ENCODE measurements at regions not wholly inside any gene's neighbourhood (a gene's known extent, or its start where the extent isn't known, plus 50 kb on each side); places are given as distances from the start of the nearest gene placed in this dataset.
"Not testable (repeated sequence)": the region's sequence is repeated elsewhere in the genome, so short reads cannot be mapped to it uniquely, and the experiment has no call there.

- no peaks in the 10 kb centered on the region for H3K9me3 ChIP-seq (ENCODE audit: control insufficient read depth in 1 of 2, low read length in 2 of 2)
- no peaks in the 10 kb centered on the region for H3K4me1 Mint-ChIP-seq
- no peaks in the 10 kb centered on the region for H3K36me3 Mint-ChIP-seq
- no peak overlapping the region for H3K4me3 Mint-ChIP-seq
- DNase-seq: no peak
- POLR2A ChIA-PET (ENCODE audit: partially characterized antibody): no interaction called here
- H3K36me3 ChIP-seq (ENCODE audit: insufficient read depth, low read length): no peaks in the 10 kb centered on the region
- H3K27ac Mint-ChIP-seq: no peak overlapping the region
- H3K27me3 Mint-ChIP-seq: peaks cover 2 to 3% of the 10 kb centered on the region in 2 donors
- no peak overlapping the region for H3K27ac ChIP-seq (ENCODE audit: low read depth, low read length)
- peaks cover 0 to 8% (median 1%) of the 10 kb centered on the region in 8 donors for H3K9me3 Mint-ChIP-seq
- H3K4me3 ChIP-seq (ENCODE audit: low read length in 2 of 2): no peak overlapping the region
- H3K27me3 ChIP-seq (ENCODE audit: insufficient read depth, low read length): no peaks in the 10 kb centered on the region
- CTCF ChIA-PET (ENCODE audit: partially characterized antibody): no interaction called here
- H3K4me1 ChIP-seq (ENCODE audit: insufficient read depth, low read length): no peaks in the 10 kb centered on the region
- intact Hi-C loops (cut with micrococcal nuclease): no loop called here
Observed at GRCh38 chr20:22958390-22958789, 76.7 kb upstream of the SSTR4 start.

GRCh38 chr20:22962567-22963439, 72.3 kb upstream of the SSTR4 start:
- no peak overlapping the region for H3K27ac ChIP-seq (ENCODE audit: low read depth, low read length)
- CTCF ChIA-PET (ENCODE audit: partially characterized antibody): interaction anchor here (1.5 kb wide), 1 partner anchor 272 kb away, joined by 3 read pairs; no protein-coding TSS in a partner anchor
- H3K27me3 ChIP-seq (ENCODE audit: insufficient read depth, low read length): no peaks in the 10 kb centered on the region

DNA sequence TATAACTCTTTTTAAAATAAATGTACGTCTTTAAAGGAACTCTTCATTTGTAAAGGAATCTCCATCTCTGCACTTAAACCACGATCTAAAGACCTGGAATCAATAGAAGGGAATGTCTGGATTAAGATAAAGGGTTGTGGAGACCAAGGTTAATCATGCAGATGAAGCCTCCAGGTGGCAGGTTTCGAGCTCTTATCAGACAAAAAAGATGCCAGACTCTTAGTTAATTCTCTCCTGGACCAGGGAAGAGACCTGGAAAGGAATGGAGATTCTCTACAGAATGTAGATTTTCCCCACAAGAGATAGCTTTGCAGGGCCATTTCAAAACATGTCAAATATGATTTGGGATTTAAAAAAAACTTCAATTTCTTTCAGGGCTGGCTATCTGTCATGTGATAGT, 71.5 kb upstream of the SSTR4 start:
- Histone ChIP-seq H3K27ac (ENCODE audit: low read depth, low read length) (no peak overlapping the region), H3K9me3 (ENCODE audit: control insufficient read depth in 1 of 2, low read length in 2 of 2) (no peaks in the 10 kb centered on the region), H3K4me1 (ENCODE audit: insufficient read depth, low read length) (no peaks in the 10 kb centered on the region), H3K36me3 (ENCODE audit: insufficient read depth, low read length) (no peaks in the 10 kb centered on the region), H3K27me3 (ENCODE audit: insufficient read depth, low read length) (no peaks in the 10 kb centered on the region), H3K4me3 (ENCODE audit: low read length in 2 of 2) (no peak overlapping the region)
- Mint-ChIP-seq H3K27me3 (peaks cover 3 to 5% of the 10 kb centered on the region in 2 donors), H3K4me3 (no peak overlapping the region), H3K4me1 (no peaks in the 10 kb centered on the region), H3K27ac (no peak overlapping the region), H3K9me3 (peaks cover 0 to 12% (median 2%) of the 10 kb centered on the region in 8 donors), H3K36me3 (no peaks in the 10 kb centered on the region)
- CTCF ChIA-PET (ENCODE audit: partially characterized antibody): interaction anchor here (1.5 kb wide), 1 partner anchor 271 kb away, joined by 3 read pairs; no protein-coding TSS in a partner anchor
- intact Hi-C loops (cut with micrococcal nuclease): no loop called here
- POLR2A ChIA-PET (ENCODE audit: partially characterized antibody): no interaction called here
- no peak for DNase-seq

More at GRCh38 chr20:22962567-22963439, 72.3 kb upstream of the SSTR4 start:
- Mint-ChIP-seq H3K4me1 (no peaks in the 10 kb centered on the region), H3K4me3 (no peak overlapping the region), H3K36me3 (no peaks in the 10 kb centered on the region), H3K27ac (no peak overlapping the region), H3K27me3 (peaks cover 3 to 5% of the 10 kb centered on the region in 2 donors), H3K9me3 (peaks cover 0 to 12% (median 2%) of the 10 kb centered on the region in 8 donors)
- DNase-seq: no peak
- H3K9me3 ChIP-seq (ENCODE audit: control insufficient read depth in 1 of 2, low read length in 2 of 2): no peaks in the 10 kb centered on the region
- POLR2A ChIA-PET (ENCODE audit: partially characterized antibody): no interaction called here
- no peak overlapping the region for H3K4me3 ChIP-seq (ENCODE audit: low read length in 2 of 2)
- intact Hi-C loops (cut with micrococcal nuclease): no loop called here
- H3K4me1 ChIP-seq (ENCODE audit: insufficient read depth, low read length): no peaks in the 10 kb centered on the region
- H3K36me3 ChIP-seq (ENCODE audit: insufficient read depth, low read length): no peaks in the 10 kb centered on the region

DNA sequence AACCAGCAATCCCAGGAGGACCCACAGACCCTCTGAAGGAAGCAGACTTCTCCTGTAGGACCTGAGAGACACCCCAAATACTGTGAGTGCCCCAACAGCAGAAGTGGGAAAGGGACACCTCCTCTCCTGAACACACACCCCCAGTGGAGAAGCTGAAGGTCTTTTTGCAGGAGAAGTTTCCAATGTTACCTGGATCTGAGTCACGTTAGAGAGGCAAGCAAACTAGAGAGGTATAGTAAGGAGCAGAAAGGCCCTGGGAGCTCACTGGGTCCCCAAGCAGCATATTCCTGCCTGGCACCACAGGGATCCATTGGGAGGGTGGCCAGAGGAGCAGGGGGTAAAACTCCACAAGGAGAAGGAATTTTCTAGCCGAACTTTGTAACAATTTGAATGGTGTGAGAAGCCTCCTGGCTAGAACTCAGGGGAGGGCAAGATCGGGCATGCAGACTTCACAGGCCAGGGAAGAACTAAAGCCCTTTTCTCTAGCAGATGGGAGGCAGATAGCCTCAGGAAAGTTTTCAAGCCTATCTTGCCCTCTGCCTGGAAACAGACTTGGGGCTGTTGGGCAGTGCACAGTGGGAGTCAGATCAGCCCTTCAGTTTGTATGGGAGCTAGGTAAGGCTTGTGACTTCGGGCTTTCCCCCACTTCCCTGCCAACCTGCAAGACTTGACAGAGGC, 68.2 kb upstream of the SSTR4 start:
- Histone ChIP-seq H3K9me3 (ENCODE audit: control insufficient read depth in 1 of 2, low read length in 2 of 2) (no peaks in the 10 kb centered on the region), H3K4me3 (ENCODE audit: low read length in 2 of 2) (no peak overlapping the region), H3K4me1 (ENCODE audit: insufficient read depth, low read length) (no peaks in the 10 kb centered on the region), H3K27ac (ENCODE audit: low read depth, low read length) (no peak overlapping the region), H3K36me3 (ENCODE audit: insufficient read depth, low read length) (no peaks in the 10 kb centered on the region), H3K27me3 (ENCODE audit: insufficient read depth, low read length) (no peaks in the 10 kb centered on the region)
- H3K27ac Mint-ChIP-seq: no peak overlapping the region
- no peaks in the 10 kb centered on the region for H3K4me1 Mint-ChIP-seq
- POLR2A ChIA-PET (ENCODE audit: partially characterized antibody): no interaction called here
- CTCF ChIA-PET (ENCODE audit: partially characterized antibody): no interaction called here
- H3K27me3 Mint-ChIP-seq: peaks cover 4% of the 10 kb centered on the region in 2 donors
- peaks cover 0 to 7% (median 2%) of the 10 kb centered on the region in 8 donors for H3K9me3 Mint-ChIP-seq
- H3K36me3 Mint-ChIP-seq: no peaks in the 10 kb centered on the region
- intact Hi-C loops (cut with micrococcal nuclease): no loop called here
- DNase-seq: no peak
- H3K4me3 Mint-ChIP-seq: no peak overlapping the region

GRCh38 chr20:22967706-22968105, 67.4 kb upstream of the SSTR4 start:
- H3K27ac ChIP-seq (ENCODE audit: low read depth, low read length); H3K4me1 ChIP-seq (ENCODE audit: insufficient read depth, low read length); H3K4me1 Mint-ChIP-seq; H3K27me3 ChIP-seq (ENCODE audit: insufficient read depth, low read length); H3K9me3 ChIP-seq (ENCODE audit: control insufficient read depth in 1 of 2, low read length in 2 of 2); POLR2A ChIA-PET (ENCODE audit: partially characterized antibody); H3K9me3 Mint-ChIP-seq; H3K4me3 ChIP-seq (ENCODE audit: low read length in 2 of 2); H3K4me3 Mint-ChIP-seq; intact Hi-C loops (cut with micrococcal nuclease); DNase-seq; H3K27me3 Mint-ChIP-seq; H3K36me3 Mint-ChIP-seq; CTCF ChIA-PET (ENCODE audit: partially characterized antibody); H3K27ac Mint-ChIP-seq; H3K36me3 ChIP-seq (ENCODE audit: insufficient read depth, low read length): not testable (repeated sequence)

DNA sequence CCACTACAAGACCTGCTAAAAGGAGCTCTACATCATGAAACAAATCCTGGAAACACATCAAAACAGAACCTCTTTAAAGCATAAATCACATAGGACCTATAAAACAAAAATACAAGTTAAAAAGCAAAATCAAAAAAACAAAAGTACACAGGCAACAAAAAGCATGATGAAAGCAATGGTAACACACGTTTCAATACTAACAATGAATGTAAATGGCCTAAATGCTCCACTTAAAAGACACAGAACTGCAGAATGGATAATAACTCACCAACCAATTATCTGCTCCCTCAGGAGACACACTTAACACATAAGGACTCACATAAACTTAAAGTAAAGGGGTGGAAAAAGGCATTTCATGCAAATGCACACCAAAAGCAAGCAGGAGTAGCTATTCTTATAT, 66.1 kb upstream of the SSTR4 start:
- H3K4me1 Mint-ChIP-seq; H3K4me1 ChIP-seq (ENCODE audit: insufficient read depth, low read length); H3K27me3 Mint-ChIP-seq; H3K27ac Mint-ChIP-seq; DNase-seq; CTCF ChIA-PET (ENCODE audit: partially characterized antibody); POLR2A ChIA-PET (ENCODE audit: partially characterized antibody); H3K36me3 ChIP-seq (ENCODE audit: insufficient read depth, low read length); H3K27ac ChIP-seq (ENCODE audit: low read depth, low read length); H3K36me3 Mint-ChIP-seq; H3K9me3 ChIP-seq (ENCODE audit: control insufficient read depth in 1 of 2, low read length in 2 of 2); intact Hi-C loops (cut with micrococcal nuclease); H3K9me3 Mint-ChIP-seq; H3K4me3 Mint-ChIP-seq; H3K4me3 ChIP-seq (ENCODE audit: low read length in 2 of 2); H3K27me3 ChIP-seq (ENCODE audit: insufficient read depth, low read length): not testable (repeated sequence)

DNA sequence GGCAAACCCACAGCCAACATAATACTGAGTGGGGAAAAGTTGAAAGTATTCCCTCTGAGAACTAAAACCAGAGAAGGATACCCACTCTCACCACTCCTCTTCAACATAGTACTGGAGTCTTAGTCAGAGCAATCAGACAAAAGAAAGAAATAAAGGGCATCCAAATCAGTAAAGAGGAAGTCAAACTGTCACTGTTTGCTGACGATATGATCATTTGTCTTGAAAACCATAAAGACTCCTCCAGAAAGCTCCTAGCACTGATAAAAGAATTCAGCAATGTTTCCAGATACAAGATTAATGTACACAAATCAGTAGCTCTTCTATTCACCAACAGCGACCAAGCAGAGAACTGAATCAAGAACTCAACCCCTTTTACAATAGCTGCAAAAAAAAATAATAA, 64.0 kb upstream of the SSTR4 start:
- H3K9me3 ChIP-seq (ENCODE audit: control insufficient read depth in 1 of 2, low read length in 2 of 2); CTCF ChIA-PET (ENCODE audit: partially characterized antibody); H3K36me3 Mint-ChIP-seq; H3K4me1 Mint-ChIP-seq; DNase-seq; H3K4me3 ChIP-seq (ENCODE audit: low read length in 2 of 2); H3K9me3 Mint-ChIP-seq; H3K27me3 Mint-ChIP-seq; H3K36me3 ChIP-seq (ENCODE audit: insufficient read depth, low read length); intact Hi-C loops (cut with micrococcal nuclease); H3K27ac Mint-ChIP-seq; POLR2A ChIA-PET (ENCODE audit: partially characterized antibody); H3K27me3 ChIP-seq (ENCODE audit: insufficient read depth, low read length); H3K27ac ChIP-seq (ENCODE audit: low read depth, low read length); H3K4me1 ChIP-seq (ENCODE audit: insufficient read depth, low read length); H3K4me3 Mint-ChIP-seq: not testable (repeated sequence)
